Colonic mucosa (tissue), 4 donors: ENCODE measurements at regions not wholly inside any gene's neighbourhood (a gene's known extent, or its start where the extent isn't known, plus 50 kb on each side); places are given as distances from the start of the nearest gene placed in this dataset.
"Not testable (repeated sequence)": the region's sequence is repeated elsewhere in the genome, so short reads cannot be mapped to it uniquely, and the experiment has no call there.

ENCODE experiments used
- DNase-seq: peaks from one replicate; pipeline ENCODE4 v3.0.0-alpha.2; 2020
- H3K27ac ChIP-seq: fragments of 200-600 bp; one replicate; pipeline ENCODE4 v1.8.0; 2021
- H3K27me3 ChIP-seq: fragments of 200-600 bp; one replicate; pipeline ENCODE4 v1.8.0; 2021
- H3K36me3 ChIP-seq: fragments of 200-600 bp; one replicate; pipeline ENCODE4 v1.8.0; 2021
- H3K4me1 ChIP-seq: fragments of 200-600 bp; one replicate; pipeline ENCODE4 v1.8.0; 2021; ENCODE audit warnings: mild to moderate bottlenecking
- H3K4me3 ChIP-seq: fragments of 200-600 bp; one replicate; pipeline ENCODE4 v1.8.0; 2021
- H3K9ac ChIP-seq, 2 donors: one replicate each; pipeline ENCODE4 v1.7.0; 2013; ENCODE audit warnings: control low read depth in 2 of 2, low read depth in 2 of 2, low read length in 2 of 2
- H3K9me3 ChIP-seq: fragments of 200-600 bp; one replicate; pipeline ENCODE4 v1.8.0; 2021
- CTCF ChIP-seq: fragments of 200-600 bp; IDR thresholded peaks from one replicate; pipeline ENCODE4 v1.8.0; 2022; ENCODE audit warnings: antibody characterized with exemption, mild to moderate bottlenecking
- intact Hi-C: fragments of 100-400 bp; cut with DNase I; formaldehyde crosslinking; loops from one replicate; pipeline ENCODE4 v1.14.1; 2022
- donor health status: healthy.
- donor health status: DM: no; HTN: no; CAD: no.
- donor health status: DM: no; HTN: no; CAD: no.

- no peak overlapping the region for H3K27ac ChIP-seq
- no peak overlapping the region for H3K4me3 ChIP-seq
- intact Hi-C loops = no loop called here
- no peaks in the 10 kb centered on the region for H3K4me1 ChIP-seq
- H3K9ac ChIP-seq = no peak overlapping the region
- no peaks in the 10 kb centered on the region for H3K36me3 ChIP-seq
- no peaks in the 10 kb centered on the region for H3K9me3 ChIP-seq
- H3K27me3 ChIP-seq = no peaks in the 10 kb centered on the region
- DNase-seq = no peak
- no peak for TF ChIP-seq CTCF
These were observed 60.1 kb upstream of the OGFRL1 start for GRCh38 chr6:71228461-71229041.

GRCh38 chr6:71229477-71229876 is 59.1 kb upstream of the OGFRL1 start:
- Histone ChIP-seq H3K4me1 (no peaks in the 10 kb centered on the region), H3K9ac (no peak overlapping the region), H3K27me3 (no peaks in the 10 kb centered on the region), H3K4me3 (no peak overlapping the region), H3K36me3 (no peaks in the 10 kb centered on the region), H3K27ac (no peak overlapping the region), H3K9me3 (no peaks in the 10 kb centered on the region)
- no peak for TF ChIP-seq CTCF
- intact Hi-C loops = no loop called here
- no peak for DNase-seq

DNA sequence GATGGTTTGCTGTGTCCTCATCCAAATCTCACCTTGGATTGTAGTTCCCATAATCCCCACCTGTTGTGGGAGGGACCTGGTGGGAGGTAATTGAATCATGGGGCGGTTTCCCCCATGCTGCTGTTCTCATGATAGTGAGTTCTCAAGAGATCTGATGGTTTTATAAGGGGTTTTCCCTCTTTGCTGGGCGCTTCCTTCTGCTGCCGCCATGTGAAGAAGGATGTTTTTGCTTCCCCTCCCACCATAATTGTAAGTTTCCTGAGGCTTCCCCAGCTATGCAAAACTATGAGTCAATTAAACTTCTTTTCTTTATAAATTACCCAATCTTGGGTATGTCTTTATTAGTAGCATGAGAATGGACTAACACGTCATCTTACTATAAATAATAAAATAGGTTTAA is 55.7 kb upstream of the OGFRL1 start:
- H3K4me3 ChIP-seq, DNase-seq, H3K9ac ChIP-seq, intact Hi-C loops, H3K36me3 ChIP-seq, H3K9me3 ChIP-seq, H3K27ac ChIP-seq, H3K27me3 ChIP-seq, H3K4me1 ChIP-seq: not testable (repeated sequence)

DNA sequence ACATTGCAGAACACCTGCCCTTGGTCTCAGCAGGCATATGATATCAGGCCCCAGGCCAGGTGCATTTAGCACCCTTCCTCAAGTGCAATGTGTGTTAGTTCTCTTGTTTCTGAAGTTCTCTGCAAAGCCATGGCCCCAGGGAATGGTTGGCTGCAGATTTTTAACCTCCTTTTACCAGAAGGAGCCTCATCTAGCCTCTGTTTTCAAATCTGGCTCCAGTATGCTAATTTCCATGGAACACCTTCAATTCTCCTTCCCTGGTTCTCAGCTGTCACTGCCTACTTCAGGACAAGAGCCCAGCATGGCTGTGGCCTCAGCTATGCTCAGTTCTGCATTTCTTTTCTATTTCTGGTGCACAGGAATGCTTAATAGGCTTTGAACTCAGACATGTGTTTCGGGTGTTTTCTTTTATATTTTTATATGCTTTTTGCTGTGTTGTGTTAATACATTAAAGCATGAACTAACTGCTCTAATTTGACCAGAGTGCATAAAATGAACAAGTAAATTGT is 51.6 kb upstream of the OGFRL1 start:
- H3K4me1 ChIP-seq = no peaks in the 10 kb centered on the region
- no peak overlapping the region for H3K4me3 ChIP-seq
- H3K27ac ChIP-seq = no peak overlapping the region
- no peak for TF ChIP-seq CTCF
- no peaks in the 10 kb centered on the region for H3K36me3 ChIP-seq
- H3K9ac ChIP-seq = no peak overlapping the region
- no peaks in the 10 kb centered on the region for H3K9me3 ChIP-seq
- H3K27me3 ChIP-seq = no peaks in the 10 kb centered on the region
- no peak for DNase-seq
- intact Hi-C loops = no loop called here

GRCh38 chr6:71238351-71238750 is 50.3 kb upstream of the OGFRL1 start:
- Histone ChIP-seq H3K27me3 (no peaks in the 10 kb centered on the region), H3K9ac (no peak overlapping the region), H3K36me3 (no peaks in the 10 kb centered on the region), H3K4me1 (no peaks in the 10 kb centered on the region), H3K4me3 (no peak overlapping the region), H3K9me3 (no peaks in the 10 kb centered on the region), H3K27ac (no peak overlapping the region)
- DNase-seq = no peak
- intact Hi-C loops = no loop called here
- TF ChIP-seq CTCF = no peak
